NCI-H2227 (cell line): ENCODE measurements at regions not wholly inside any gene's neighbourhood (a gene's known extent, or its start where the extent isn't known, plus 50 kb on each side); places are given as distances from the start of the nearest gene placed in this dataset.

Experiments used
- DNase-seq: peaks from one replicate; lab custom pipeline; 2025; ENCODE audit not compliant: unreplicated experiment; lab: John Stamatoyannopoulos, UW

GRCh38 chr13:102935896-102936321 lies 90.1 kb downstream of the ERCC5 start:
- DNase-seq = no peak

GRCh38 chr13:102933523-102933922 lies 87.7 kb downstream of the ERCC5 start:
- DNase-seq = no peak

- DNase-seq = no peak
Measured at GRCh38 chr13:102933122-102933521, 87.3 kb downstream of the ERCC5 start.

GRCh38 chr13:102932331-102932730 lies 86.5 kb downstream of the ERCC5 start:
- no peak for DNase-seq

- DNase-seq = no peak
Measured at GRCh38 chr13:102930566-102930965, 84.7 kb downstream of the ERCC5 start.

GRCh38 chr13:102928941-102929675 lies 83.3 kb downstream of the ERCC5 start:
- DNase-seq = no peak
